ENCODE measurements at regions not wholly inside any gene's neighbourhood (a gene's known extent, or its start where the extent isn't known, plus 50 kb on each side); places are given as distances from the start of the nearest gene placed in this dataset.

DNA sequence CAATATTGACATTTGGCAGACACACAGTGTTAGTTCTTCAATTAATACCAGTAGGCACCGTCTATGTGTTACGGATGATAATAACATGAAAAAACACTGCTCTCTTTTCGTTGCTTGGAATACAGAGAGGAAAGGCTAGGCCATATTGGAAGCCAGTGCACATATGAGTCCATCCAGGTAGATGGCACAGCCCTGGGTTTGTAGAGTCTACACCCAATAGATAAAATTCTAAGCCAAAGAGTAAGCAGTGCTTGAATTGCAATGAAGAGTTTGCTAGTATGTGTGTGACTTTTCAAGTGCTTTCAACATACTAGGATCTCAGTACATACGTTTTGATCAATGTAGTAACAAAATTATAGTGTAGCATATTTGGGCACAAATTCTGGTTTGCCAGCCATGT, 243.3 kb upstream of the AVPR1A start:
- Histone ChIP-seq H3K36me3 (ENCODE audit: control insufficient read depth in 2 of 2, extremely low read depth in 1 of 2, insufficient read depth in 2 of 2, low read length in 2 of 2) (no peaks in the 10 kb centered on the region), H3K9me3 (replicated peaks; ENCODE audit: control insufficient read depth, insufficient read depth, low read length) (no peaks in the 10 kb centered on the region), H3K27ac (ENCODE audit: insufficient read depth, low read depth, low read length) (no peak overlapping the region), H3K79me2 (ENCODE audit: control insufficient read depth, insufficient read depth, low read length) (no peaks in the 10 kb centered on the region), H3K4me3 (replicated peaks in 1 of 3; ENCODE audit: insufficient read depth in 1 of 3, low read depth in 1 of 3, low read length in 3 of 3) (no peak overlapping the region), H3K4me1 (ENCODE audit: control insufficient read depth, extremely low read depth, insufficient read depth, low read length) (no peaks in the 10 kb centered on the region), H2AFZ (ENCODE audit: low read depth, low read length) (no peak overlapping the region), H3K4me2 (ENCODE audit: insufficient read depth, low read length) (no peak overlapping the region), H3K9ac (replicated peaks; ENCODE audit: extremely low read depth, insufficient read depth, low read length) (no peak overlapping the region), H3K27me3 (ENCODE audit: control insufficient read depth in 2 of 2, insufficient read depth in 2 of 2, low read length in 2 of 2) (peaks cover 3% of the 10 kb centered on the region in 2 experiments), H4K20me1 (replicated peaks; ENCODE audit: control insufficient read depth, extremely low read depth, insufficient read depth, low read length) (no peaks in the 10 kb centered on the region), H3K9me1 (replicated peaks; ENCODE audit: control insufficient read depth, extremely low read depth, insufficient read depth, low read length) (no peaks in the 10 kb centered on the region)
- ChIA-PET POLR2A (no interaction called here), CTCF (no interaction called here)
- DNase-seq (ENCODE audit: low read depth, low spot score) (no peak), FAIRE-seq (no peak)
- no TSS peak for BruUV-seq (replicated peaks)
- dilution Hi-C loops (cut with MboI; ENCODE audit: extremely low pct_ligation_motif_present, low sequenced_read_pairs): no loop called here
- TF ChIP-seq POLR2A (IDR thresholded peaks at IDR 0.05; ENCODE audit: low read depth, low read length) (no peak), MYC (IDR thresholded peaks at IDR 0.05; ENCODE audit: low read depth, low read length) (no peak), GATA2 (IDR thresholded peaks at IDR 0.05; ENCODE audit: insufficient read depth, insufficient read length, low read depth, low read length) (no peak), POLR2AphosphoS5 (IDR thresholded peaks at IDR 0.05; ENCODE audit: insufficient read depth, low read depth, low read length) (no peak), EZH2 (IDR thresholded peaks at IDR 0.05; ENCODE audit: borderline replicate concordance, low read depth, low read length, severe bottlenecking) (no peak), FOS (IDR thresholded peaks at IDR 0.05; ENCODE audit: borderline replicate concordance, insufficient read depth, low read length) (no peak), CTCF (IDR thresholded peaks at IDR 0.05; ENCODE audit: extremely low read depth in 1 of 2, insufficient read depth in 1 of 2, low read depth in 1 of 2, low read length in 2 of 2) (no peak), JUN (IDR thresholded peaks at IDR 0.05; ENCODE audit: borderline replicate concordance, insufficient read depth, insufficient read length, low read depth) (no peak)
- TF ChIP-seq, protein P1, sequence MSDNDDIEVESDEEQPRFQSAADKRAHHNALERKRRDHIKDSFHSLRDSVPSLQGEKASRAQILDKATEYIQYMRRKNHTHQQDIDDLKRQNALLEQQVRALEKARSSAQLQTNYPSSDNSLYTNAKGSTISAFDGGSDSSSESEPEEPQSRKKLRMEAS (IDR thresholded peaks at IDR 0.05; ENCODE audit: insufficient read depth, insufficient read length): no peak
- intact Hi-C loops (cut with micrococcal nuclease): no loop called here

All from endothelial cell of umbilical vein (primary cell).